HG02759 (cell line): ENCODE measurements at regions not wholly inside any gene's neighbourhood (a gene's known extent, or its start where the extent isn't known, plus 50 kb on each side); places are given as distances from the start of the nearest gene placed in this dataset.
"Not testable (repeated sequence)": the region's sequence is repeated elsewhere in the genome, so short reads cannot be mapped to it uniquely, and the experiment has no call there.

Source experiments
- ATAC-seq: cut with Tn5 transposase; IDR thresholded peaks from one replicate; pipeline ENCODE4 v1.9.1; 2021; ENCODE audit warnings: mild to moderate bottlenecking, moderate library complexity; ENCODE audit not compliant: unreplicated experiment

DNA sequence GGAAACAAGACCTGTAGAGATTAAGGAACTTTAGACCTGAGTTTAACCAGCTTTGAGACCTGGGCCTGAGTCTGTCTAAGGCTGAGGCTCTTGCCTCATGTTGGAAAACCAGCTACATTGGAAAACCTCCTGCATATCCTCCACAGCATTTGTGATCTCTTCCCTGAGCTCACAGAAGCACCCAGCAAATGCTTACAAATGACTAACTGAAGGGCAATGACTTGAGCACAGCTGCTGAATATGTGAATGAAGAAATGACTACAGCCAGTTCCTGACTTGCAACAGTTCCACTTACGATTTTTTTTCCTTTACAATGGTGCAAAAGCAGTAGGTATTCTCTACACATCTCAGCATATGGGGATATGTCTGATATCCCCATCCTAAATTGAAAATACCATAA lies 112.4 kb upstream of the RREB1 start:
- ATAC-seq, result no peak

DNA sequence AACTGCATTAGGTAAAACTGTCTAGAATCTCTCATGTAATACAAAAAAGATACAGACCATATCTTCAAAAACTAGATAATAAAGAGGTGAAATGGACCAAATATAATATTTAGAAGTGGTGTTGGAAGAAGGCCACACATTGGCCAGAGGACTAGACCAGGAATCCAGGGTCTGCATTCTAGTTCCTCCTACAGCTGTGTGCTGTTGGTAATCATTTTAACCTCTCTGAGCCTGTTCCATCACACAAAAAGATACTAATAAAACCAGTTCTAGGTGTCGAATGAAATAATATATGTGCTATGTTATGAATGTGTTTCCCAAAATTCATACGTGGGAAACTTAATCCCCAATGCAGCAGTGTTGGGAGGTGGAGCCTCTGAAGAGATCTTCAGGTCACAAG lies 111.6 kb upstream of the RREB1 start:
- ATAC-seq, result no peak

DNA sequence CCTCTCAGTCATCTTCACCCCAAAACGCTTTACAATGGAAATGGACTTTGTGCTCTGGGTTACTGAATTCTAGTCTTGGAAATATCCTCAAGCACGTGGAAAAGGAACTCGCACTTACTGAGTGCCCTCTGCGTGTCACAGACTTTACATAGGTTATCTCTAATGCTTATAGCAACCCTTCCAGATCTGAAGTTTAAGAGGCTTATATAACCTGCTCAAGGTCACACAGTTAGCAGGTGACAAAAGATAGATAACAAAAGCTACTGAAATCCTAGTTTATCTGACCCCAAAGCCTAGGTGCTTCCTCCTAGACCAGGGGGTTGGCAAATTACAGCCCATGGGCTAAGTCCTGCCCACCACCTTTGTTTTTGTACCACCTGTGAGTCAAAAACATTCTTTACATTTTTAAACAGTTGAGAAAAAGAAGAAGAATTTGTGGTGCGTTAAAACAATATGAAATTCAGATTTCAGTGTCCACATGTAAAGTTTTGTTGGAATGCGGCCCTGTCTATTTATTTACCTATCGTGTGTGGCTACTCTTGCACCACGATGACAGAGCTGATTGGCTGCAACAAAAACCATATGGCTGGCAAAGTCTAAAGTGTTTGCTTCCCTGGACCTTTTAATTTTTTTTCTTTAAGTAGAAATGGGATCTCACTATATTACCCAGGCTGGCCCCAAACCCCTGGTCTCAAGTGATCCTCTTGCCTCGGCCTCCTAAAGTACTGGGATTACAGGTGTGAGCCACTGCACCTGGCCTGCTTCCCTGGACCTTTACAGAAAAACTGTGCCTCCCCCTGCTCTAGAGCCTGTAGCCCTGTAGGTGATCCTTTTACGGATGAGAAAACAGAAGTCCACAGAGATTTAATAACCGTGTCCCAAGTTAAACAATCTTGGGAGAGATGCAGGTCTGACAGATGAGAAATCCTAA lies 110.2 kb upstream of the RREB1 start:
- ATAC-seq, result no peak

DNA sequence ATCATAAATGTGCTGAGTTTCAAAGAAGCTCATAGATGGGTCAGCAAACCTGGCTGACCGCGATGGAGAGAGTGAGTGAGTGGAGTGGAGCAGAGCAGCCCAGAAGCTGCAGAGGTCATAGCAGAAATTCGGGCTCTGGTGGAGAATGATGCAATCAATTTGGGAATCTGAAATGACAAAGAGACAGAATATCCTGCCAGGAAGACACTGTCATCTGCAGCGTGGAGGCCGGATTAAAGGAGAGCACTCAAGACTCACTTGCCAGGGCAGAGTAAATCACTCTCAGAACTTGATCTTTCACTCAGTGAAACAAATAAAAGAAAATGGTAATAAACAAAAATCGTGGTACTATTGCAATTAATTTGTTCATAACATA lies 109.6 kb upstream of the RREB1 start:
- no peak for ATAC-seq

DNA sequence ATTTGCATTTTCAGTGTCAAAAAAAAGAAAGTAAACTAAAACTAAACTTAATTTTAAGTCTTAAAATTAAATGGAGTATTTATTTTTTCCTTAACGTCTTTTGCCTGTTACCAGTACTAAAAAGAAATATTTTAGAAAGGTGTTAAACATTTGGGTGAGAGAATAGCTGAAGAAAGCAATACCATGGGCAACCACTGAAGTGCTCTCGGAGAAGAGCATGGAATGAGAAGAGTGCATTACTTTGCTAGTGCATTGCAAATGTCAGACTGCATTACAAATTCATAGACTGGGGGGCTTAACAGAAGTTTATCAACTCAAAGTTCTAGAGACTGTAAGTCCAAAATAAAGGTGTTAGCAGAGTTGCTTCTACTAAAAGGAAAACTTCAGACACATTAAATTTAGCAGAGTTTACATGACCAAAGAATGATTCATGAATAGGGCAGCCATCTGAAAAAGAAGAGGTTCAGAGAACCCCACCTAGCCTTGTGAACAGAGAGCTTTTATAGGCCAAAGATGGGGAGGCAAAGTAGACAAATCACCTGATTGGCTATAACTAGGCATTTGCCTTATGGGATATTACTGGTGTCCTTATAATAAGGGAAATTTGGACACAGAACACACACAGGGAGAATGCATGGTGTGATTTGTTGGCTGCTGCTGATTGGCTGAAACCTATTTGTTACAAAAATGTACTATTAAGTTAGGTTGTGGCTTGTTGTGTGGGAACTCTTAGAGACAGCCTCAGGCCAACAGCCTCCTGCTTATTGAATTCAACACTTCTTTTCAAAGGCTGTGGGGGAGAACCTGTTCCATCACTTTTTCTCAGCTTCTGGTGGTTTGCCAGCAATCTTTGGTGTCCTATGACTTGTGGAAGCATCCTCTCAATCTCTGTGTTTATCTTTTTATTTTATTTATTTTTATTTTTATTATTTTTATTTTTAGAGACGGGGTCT lies 106.7 kb upstream of the RREB1 start:
- ATAC-seq, result no peak

DNA sequence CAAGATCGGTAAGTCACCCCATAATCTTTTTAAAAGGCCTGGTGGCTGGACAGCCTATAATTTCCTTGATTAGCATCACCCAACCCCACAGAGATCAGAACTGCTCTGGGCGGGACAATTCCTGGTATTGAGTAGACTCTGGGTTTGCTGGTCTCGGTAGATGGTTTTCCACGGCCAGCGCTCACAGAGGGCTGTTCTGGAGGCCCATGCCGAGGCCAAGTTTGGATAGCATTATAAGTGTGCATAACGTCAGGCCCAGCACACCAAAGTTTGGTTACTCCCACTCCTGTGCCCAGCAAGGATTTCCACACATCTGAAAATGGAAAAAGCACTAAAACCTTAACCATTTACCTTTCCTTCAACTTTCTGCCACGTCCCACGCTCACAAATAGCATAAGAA lies 104.7 kb upstream of the RREB1 start:
- no peak for ATAC-seq

DNA sequence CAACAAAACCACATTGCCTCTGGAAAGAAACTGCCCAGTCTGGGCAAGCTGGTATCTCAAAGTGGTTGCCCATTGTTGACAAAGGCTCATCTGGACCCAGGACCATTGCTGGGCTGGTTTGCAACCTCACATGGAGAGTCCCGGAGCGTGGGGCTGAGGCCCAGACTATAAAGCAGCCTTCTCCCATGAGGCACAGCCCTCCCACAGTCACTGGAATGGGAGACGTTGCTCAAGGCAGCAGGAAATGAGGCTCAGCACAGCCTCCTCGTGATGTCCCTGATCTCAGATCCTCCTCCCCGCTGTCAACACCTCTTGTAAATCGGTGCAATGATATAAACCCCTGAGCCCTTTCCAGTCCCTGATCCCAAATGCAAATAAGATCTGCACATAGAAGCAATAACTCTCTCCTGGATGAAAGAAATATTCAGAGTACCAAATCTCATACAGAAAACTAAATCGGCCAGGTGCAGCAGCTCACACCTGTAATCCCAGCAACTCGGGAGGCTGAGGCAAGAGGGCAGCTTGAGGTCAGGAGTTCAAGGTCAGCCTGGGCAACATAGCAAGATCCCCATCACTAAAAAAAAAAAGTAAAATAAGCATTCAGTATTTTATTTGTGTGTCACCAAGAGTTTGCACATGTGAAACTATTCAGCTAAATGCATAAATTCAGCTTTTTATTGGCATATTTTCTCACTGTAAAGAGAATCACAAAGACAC lies 103.0 kb upstream of the RREB1 start:
- ATAC-seq, result no peak

DNA sequence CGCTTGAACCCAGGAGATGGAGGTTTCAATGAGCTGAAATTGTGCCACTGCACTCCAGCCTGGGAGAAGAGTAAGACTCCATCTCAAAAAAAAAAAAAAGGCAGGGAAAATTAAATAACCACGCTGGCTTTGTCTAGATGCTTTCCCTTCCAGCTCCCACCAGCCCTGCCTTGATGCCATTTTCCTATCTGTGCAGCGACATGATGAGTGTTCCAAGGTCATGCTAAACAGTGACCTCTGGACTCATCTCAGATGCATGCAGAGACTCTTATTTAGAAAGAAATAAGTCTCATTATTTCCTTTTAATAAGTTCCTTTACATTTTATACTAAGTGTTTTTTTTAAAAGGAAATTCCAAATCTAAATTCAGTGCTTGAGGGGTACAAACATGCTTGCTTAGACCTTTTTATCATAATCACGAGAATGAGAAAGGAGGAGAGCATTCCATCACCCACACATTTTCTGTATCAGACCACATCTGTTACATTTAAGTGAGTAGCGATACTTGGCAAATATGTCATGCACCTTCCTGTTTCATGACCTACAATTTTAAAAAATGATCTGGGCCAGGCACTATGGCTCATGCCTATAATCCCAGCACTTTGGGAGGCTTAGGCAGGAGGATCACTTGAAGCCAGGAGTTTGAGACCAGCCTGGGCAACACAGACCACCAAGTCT lies 101.1 kb upstream of the RREB1 start:
- ATAC-seq, result no peak

DNA sequence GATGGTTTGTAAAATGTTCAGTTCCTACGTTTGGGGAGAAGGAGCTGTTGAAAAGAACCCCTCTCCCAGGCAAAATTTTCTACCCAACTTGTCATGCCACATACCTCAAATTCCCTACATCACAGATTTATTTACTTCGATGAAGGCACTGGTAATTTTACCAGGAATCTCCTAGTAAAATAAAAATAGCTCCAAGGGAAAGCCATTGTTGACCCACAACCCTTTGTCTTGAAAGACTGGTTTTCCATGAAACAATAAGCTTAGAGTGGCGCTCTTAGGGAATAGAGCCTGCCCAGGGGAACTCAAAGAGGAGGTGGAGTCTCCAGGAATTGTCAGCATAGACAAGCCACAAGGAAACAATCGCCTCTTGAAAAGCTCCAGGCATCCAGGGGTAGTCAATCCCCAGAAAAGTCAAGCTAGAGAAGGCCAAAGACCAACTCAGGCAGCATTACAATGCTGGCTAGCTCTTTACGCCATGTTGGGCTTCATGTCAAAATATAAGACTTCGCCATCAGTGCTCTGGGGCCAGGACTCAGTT lies 99.2 kb upstream of the RREB1 start:
- ATAC-seq, result no peak

DNA sequence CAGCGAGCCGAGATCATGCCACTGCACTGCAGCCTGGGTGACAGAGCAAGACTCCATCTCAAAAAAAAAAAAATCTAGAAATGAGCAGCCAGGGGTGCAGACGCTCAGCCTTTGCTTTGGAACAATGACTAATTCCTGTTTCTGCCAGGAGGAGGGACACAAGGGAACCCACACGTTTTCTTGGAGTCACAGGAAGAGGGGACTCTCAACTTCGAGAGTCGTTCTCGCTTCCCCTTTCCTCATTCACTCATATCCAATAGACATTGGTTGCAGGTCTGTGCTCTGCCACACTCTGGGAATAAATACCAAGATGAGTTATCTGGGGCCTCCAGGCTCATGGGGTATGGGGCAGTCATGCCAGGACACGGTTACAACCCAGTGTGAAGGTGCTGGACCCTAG lies 91.5 kb upstream of the RREB1 start:
- ATAC-seq, result no peak

DNA sequence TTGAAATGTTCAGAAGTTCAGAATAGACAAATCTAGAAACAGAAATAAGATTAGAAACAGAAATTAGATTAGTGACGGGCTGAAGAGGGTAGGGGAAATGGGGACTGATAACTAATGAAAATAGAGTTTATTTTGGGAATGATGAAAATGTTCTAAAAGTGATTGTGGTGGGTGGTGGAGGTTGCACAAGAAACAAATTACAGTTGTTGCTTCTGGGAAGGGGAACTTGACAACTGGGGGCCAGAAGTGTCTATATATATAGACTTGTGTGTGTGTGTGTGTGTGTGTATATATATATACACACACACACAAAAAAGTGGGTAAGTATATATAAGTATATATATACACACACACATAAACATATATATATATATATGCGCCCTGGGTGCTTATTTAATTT lies 86.5 kb upstream of the RREB1 start:
- no peak for ATAC-seq

DNA sequence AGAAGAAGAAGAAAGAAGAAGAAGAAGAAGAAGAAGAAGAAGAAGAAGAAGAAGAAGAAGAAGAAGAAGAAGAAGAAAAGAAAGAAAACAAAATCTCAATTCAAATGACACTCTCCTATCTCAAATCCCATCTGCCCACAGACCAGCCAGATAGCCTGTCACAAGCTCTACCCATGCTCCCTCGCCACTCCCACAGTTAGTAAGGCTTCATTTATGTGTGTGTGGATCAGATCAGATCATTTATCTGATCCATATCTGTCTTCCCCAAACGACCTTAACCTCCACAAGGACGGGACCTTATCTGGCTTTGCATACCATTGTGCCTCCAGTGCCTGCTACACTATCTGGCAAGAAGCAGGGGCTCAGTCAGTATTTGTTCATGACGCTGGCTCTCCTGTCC lies 81.9 kb upstream of the RREB1 start:
- ATAC-seq, result no peak

DNA sequence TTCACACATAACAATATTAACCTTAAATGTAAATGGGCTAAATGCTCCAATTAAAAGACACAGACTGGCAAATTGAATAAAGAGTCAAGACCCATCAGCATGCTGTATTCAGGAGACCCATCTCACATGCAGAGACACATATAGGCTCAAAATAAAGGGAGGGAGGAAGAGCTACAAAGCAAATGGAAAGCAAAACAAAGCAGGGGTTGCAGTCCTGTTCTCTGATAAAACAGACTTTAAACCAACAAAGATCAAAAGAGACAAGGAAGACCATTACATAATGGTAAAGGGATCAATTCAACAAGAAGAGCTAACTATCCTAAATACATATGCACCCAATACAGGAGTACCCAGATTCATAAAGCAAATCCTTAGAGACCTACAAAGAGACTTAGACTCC lies 78.8 kb upstream of the RREB1 start:
- not testable (repeated sequence) for ATAC-seq

DNA sequence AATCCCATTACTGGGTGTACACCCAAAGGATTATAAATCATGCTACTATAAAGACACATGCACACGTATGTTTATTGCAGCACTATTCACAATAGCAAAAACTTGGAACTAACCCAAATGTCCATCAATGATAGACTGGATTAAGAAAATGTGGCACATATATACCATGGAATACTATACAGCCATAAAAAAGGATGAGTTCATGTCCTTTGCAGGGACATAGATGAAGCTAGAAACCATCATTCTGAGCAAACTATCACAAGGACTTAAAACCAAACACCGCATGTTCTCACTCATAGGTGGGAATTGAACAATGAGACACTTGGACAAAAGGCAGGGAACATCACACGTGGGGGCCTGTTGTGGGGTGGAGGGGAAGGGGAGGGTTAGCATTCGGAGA lies 76.8 kb upstream of the RREB1 start:
- not testable (repeated sequence) for ATAC-seq

DNA sequence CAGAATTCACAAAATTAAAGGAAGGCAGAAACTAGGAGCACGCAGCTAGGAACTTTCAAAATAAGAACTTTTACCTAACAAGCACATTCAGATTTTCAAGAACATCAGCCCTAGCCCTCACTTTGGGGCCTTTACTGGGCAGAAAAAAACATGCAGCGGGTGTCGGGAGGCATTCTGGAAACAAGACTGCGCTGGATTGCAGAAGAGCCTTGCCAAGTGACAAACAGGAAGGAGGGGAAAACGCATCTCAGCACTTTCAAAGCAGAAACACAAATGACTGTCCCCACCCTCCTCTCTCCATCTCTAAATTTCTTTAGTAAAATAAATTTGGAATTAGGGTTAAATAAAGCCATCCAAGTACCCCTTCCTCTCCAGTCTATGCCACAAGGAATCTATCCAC lies 74.6 kb upstream of the RREB1 start:
- ATAC-seq, result no peak

DNA sequence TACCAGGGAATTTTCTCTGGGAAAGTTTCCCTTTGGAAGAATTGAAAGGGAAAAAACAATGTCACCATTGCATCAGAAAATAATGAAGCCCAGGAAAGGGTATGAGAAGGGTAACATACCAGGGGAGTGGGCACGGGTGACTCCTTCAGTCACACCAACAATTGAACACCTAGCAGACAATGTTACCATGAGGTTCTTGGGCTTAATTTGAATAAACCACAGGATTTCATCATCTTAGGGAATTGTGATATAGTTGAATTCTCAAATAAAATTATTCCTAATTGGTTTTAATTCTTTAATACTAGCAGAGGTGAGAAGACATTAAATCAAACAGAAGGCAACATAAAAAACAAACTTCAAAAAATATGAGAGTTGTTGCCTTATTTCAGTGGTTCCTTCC lies 73.7 kb upstream of the RREB1 start:
- no peak for ATAC-seq

DNA sequence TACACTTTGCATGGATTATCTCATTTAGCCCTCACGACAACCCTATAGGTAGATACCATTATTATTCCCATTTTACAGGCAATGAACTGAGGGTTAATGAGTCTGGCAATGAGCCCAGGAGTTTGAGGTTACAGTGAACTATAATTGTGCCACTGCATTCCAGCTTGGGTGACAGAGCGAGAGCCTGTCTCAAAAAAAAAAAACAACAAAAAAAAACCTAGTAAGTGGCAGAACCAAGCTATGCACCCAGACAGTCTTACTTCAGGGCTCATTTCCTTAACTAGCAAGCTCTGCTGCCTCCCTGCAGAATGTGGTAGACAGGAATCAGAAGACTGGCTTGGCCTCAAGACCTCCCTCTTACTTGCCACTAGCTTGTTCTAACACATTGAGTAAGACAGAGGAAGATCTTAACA lies 71.9 kb upstream of the RREB1 start:
- ATAC-seq, result no peak

DNA sequence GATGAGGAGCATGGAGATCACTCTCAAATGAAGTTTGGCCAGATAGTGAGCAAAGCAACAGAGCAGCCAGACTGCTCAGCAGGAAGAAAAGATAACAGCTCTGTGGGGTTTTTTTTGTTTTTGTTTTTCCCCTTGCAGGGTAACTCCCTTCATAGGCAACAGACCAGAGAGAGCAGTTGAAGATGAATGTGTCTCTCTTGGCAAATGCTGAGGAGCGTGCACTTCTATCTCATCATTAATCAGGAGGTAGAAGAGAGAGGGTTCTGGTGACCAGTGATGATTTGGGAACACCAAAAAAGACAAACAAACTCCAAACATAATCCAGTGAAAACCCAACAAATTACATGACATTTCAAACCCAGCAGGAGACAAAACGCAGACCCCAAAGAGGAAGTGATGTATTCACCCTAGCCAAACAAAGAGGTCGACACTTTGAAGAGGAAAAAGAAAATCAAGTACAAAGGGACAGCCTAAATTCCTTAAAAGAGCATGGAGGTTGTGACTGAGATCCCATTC lies 66.2 kb upstream of the RREB1 start:
- no peak for ATAC-seq

DNA sequence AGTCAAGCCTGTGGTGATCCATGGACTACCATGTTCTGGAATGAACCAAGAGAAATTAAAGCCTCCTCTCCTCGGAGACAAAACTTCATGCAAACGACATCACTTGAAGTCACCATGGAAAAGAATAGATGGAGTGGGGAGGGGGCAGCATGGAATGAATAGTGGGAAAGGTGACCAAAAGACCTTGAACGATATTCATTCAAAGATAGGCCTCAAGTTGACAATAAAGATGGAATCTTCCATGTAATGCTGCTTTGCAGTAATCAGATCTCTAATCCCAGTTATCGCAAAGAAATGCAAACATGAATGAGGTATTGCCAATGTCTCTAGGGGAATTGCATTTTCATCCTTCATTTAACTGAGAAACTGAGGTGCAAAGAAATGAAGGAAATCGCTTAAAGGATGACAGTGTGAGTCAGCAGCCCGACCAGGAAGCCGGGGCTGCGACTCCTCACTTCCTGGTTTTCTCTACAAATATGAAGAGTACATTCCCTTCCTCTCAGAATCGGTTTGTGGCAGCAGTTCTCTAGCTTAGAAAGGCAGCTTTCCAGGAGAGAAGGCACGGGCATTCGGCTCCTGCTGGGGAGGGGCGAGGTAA lies 65.6 kb upstream of the RREB1 start:
- no peak for ATAC-seq
